ENCODE measurements at regions not wholly inside any gene's neighbourhood (a gene's known extent, or its start where the extent isn't known, plus 50 kb on each side); places are given as distances from the start of the nearest gene placed in this dataset.

DNA sequence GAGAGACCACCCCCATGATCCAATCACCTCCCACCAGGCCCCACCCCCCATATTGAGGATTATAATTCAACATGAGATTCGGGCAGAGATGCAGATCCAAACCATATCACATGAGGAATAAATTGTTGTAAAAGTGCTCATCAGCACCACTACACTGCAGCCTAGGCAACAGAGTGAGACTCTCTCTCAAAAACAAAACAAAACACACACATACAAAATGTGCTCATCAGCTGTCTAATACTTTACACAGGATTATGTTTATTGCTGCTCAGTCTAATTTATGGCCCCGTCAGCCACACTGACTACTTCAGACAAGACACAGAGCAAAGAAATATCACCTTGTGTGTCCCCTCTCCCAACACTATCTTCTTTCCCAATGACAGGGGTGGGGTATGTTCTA is 72.9 kb upstream of the PPM1J start:
- no peak for DNase-seq (ENCODE audit: low read depth, low spot score)

DNA sequence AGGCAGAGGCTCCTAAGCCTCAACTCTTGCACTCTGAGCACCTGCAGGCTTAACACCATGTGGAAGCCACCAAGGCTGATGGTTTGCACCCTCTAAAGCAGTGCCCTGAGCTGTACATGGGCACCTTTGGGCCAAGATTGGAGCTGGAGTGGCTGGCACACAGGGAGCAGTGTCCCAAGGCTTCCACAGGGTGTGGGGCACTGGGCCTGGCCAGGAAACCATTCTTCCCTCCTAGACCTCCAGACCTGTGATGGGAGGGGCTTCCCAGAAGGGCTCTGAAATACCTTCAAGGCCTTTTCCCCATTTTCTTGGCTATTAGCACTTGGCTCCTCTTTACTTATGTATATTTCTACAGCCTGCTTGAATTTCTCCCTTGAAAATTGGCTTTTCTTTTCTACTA is 67.9 kb upstream of the PPM1J start:
- DNase-seq (ENCODE audit: low read depth, low spot score) = no peak

- DNase-seq (ENCODE audit: low read depth, low spot score) = no peak
Observed at GRCh38 chr1:112779665-112780526, 64.8 kb upstream of the PPM1J start.

- no peak for DNase-seq (ENCODE audit: low read depth, low spot score)
Observed at GRCh38 chr1:112778137-112778536, 63.0 kb upstream of the PPM1J start.

- DNase-seq (ENCODE audit: low read depth, low spot score) = no peak
Observed at GRCh38 chr1:112776688-112777087, 61.6 kb upstream of the PPM1J start.

GRCh38 chr1:112772781-112773180 is 57.6 kb upstream of the PPM1J start:
- no peak for DNase-seq (ENCODE audit: low read depth, low spot score)

- no peak for DNase-seq (ENCODE audit: low read depth, low spot score)
Observed at GRCh38 chr1:112770724-112771123, 55.6 kb upstream of the PPM1J start.

- no peak for DNase-seq (ENCODE audit: low read depth, low spot score)
Observed at GRCh38 chr1:112769611-112770010, 54.5 kb upstream of the PPM1J start.

GRCh38 chr1:112767646-112768045 is 52.5 kb upstream of the PPM1J start:
- DNase-seq (ENCODE audit: low read depth, low spot score) = no peak

All from ELF-1 (cell line).